K562 (cell line): ENCODE measurements at regions not wholly inside any gene's neighbourhood (a gene's known extent, or its start where the extent isn't known, plus 50 kb on each side); places are given as distances from the start of the nearest gene placed in this dataset.

Experiments
- ATAC-seq: fragments of 200-7000 bp; cut with Tn5 transposase; 3 replicates; pipeline ENCODE4 v1.9.1; 2020; ENCODE audit warnings: moderate library complexity
- BruUV-seq: library from RNA; stranded (reverse); fragments of 400-500 nt; replicated peaks from 2 replicates; lab custom pipeline; 2021; lab: Mats Ljungman, UMichigan
- CTCF ChIA-PET: fragments of 300-600 bp; formaldehyde crosslinking; extraction: SDS; loops from one replicate; lab custom pipeline; 2021; ENCODE audit warnings: low intra/inter-chr PET ratio; lab: Yijun Ruan, JAX
- POLR2A ChIA-PET: fragments of 300-600, 350-650 bp; sonication (Branson Sonifier 250); formaldehyde crosslinking; extraction: SDS; loops from one replicate; lab custom pipeline; 2021; ENCODE audit warnings: antibody characterized with exemption, inconsistent platforms; lab: Yijun Ruan, JAX
- DNase-seq, 4 experiments: peaks; one replicate each; pipeline versions ENCODE4 v3.0.0 to v3.0.0-alpha.2; 2011 to 2018; ENCODE audit warnings: low spot score in 3 of 4, mixed read lengths in 3 of 4; ENCODE audit errors: extremely low read depth in 1 of 4
- FAIRE-seq: peaks from 2 replicates; lab custom pipeline; 2011; peaks lifted over from hg19 to GRCh38; lab: Jason Lieb, UNC
- H2AFZ ChIP-seq: 2 replicates; pipeline ENCODE4 v1.6.0; 2011; ENCODE audit warnings: low read depth, low read length, control low read depth, inconsistent platforms
- H3K27ac ChIP-seq: fragments of 200-600 bp; 3 replicates; pipeline ENCODE4 v1.8.0; 2011; ENCODE audit warnings: low read depth, mild to moderate bottlenecking, control low read depth, inconsistent platforms, low read length, moderate library complexity, mixed read lengths; ENCODE audit errors: extremely low read depth
- H3K27me3 ChIP-seq, 2 experiments: fragments of 300-600 bp in 1 of 2; 2 replicates in 1 of 2; 3 replicates in 1 of 2; pipeline versions ENCODE4 v1.6.0 to v1.8.0; 2011; ENCODE audit warnings: inconsistent platforms in 2 of 2, low read length in 2 of 2, mild to moderate bottlenecking in 1 of 2, mixed read lengths in 1 of 2, moderate library complexity in 1 of 2; ENCODE audit not compliant: control insufficient read depth in 2 of 2, insufficient read depth in 2 of 2
- H3K36me3 ChIP-seq: fragments of 300-600 bp; 3 replicates; pipeline ENCODE4 v1.8.0; 2011; ENCODE audit warnings: mild to moderate bottlenecking, low read length, inconsistent platforms; ENCODE audit not compliant: control insufficient read depth, insufficient read depth
- H3K4me1 ChIP-seq, 2 experiments: fragments of 200-600 bp in 1 of 2; replicated peaks in 1 of 2; 2 replicates in 1 of 2; 3 replicates in 1 of 2; pipeline versions ENCODE4 v1.5.1 to v1.8.0; 2011; ENCODE audit warnings: inconsistent platforms in 2 of 2, low read length in 2 of 2, mild to moderate bottlenecking in 1 of 2, mixed read lengths in 1 of 2, moderate library complexity in 1 of 2; ENCODE audit not compliant: control insufficient read depth in 2 of 2, insufficient read depth in 2 of 2
- H3K4me2 ChIP-seq: 2 replicates; pipeline ENCODE4 v1.6.1; 2011; ENCODE audit warnings: low read length, control low read depth, inconsistent platforms, mixed read lengths; ENCODE audit not compliant: insufficient read depth
- H3K4me3 ChIP-seq: fragments of 200-600 bp; sonication (generic), shearing (Covaris generic); 2 replicates; pipeline ENCODE4 v1.5.1; 2016; ENCODE audit warnings: control low read depth, inconsistent platforms
- H3K79me2 ChIP-seq: fragments of 200-600 bp; 3 replicates; pipeline ENCODE4 v1.8.0; 2011; ENCODE audit warnings: low read length, inconsistent platforms; ENCODE audit not compliant: control insufficient read depth, insufficient read depth
- H3K9ac ChIP-seq, 2 experiments: 2 replicates each; pipeline versions ENCODE4 v1.6.0 to v1.6.1; 2011; ENCODE audit warnings: low read depth in 2 of 2, low read length in 2 of 2, control low read depth in 1 of 2, inconsistent platforms in 1 of 2, mild to moderate bottlenecking in 1 of 2, mixed read lengths in 1 of 2; ENCODE audit not compliant: insufficient read depth in 1 of 2
- H3K9me1 ChIP-seq: one replicate; pipeline ENCODE4 v1.6.0; 2011; ENCODE audit warnings: inconsistent platforms, mild to moderate bottlenecking, low read length, moderate library complexity; ENCODE audit not compliant: control insufficient read depth, insufficient read depth
- H3K9me3 ChIP-seq: replicated peaks from 2 replicates; pipeline ENCODE4 v1.5.1; 2011; ENCODE audit warnings: low read depth, low read length, inconsistent platforms; ENCODE audit not compliant: control insufficient read depth, insufficient read depth
- H4K20me1 ChIP-seq: replicated peaks from 2 replicates; pipeline ENCODE4 v1.6.1; 2011; ENCODE audit warnings: low read length, inconsistent platforms, mixed read lengths; ENCODE audit not compliant: control insufficient read depth, insufficient read depth
- CREB1 ChIP-seq, 2 experiments: sonication (generic) in 1 of 2; formaldehyde crosslinking in 1 of 2; IDR thresholded peaks; 2 replicates each; pipeline versions ENCODE4 v1.6.1 to v1.8.0; 2012 to 2022; ENCODE audit warnings: inconsistent platforms in 1 of 2, mild to moderate bottlenecking in 1 of 2, missing genetic modification reagents in 1 of 2, moderate library complexity in 1 of 2
- ERF ChIP-seq: fragments of 450-650 bp; formaldehyde crosslinking; IDR thresholded peaks from 2 replicates; pipeline ENCODE4 v1.4.0; 2020; ENCODE audit warnings: mild to moderate bottlenecking, mixed read lengths
- ETV6 ChIP-seq, 3 experiments: fragments of 150-350 bp in 1 of 3; sonication (generic) in 1 of 3; formaldehyde crosslinking in 1 of 3; IDR thresholded peaks; 2 replicates each; pipeline versions ENCODE4 v1.6.1 to v1.8.0; 2014 to 2022; ENCODE audit warnings: borderline replicate concordance in 2 of 3, low read depth in 2 of 3, antibody characterized with exemption in 1 of 3, low read length in 1 of 3, mild to moderate bottlenecking in 1 of 3, missing genetic modification reagents in 1 of 3
- FOXA1 ChIP-seq: fragments of 450-650 bp; IDR thresholded peaks from 2 replicates; pipeline ENCODE4 v1.6.1; 2016; ENCODE audit warnings: mild to moderate bottlenecking, borderline replicate concordance
- HSF4 ChIP-seq: fragments of 250-450 bp; sonication (Bioruptor Pico); IDR thresholded peaks from 2 replicates; pipeline ENCODE4 v2.1.2; 2022; ENCODE audit warnings: mild to moderate bottlenecking, moderate library complexity, borderline replicate concordance
- OTX1 ChIP-seq: fragments of 450-650 bp; formaldehyde crosslinking; IDR thresholded peaks from 2 replicates; pipeline ENCODE4 v1.4.0; 2022; ENCODE audit warnings: mild to moderate bottlenecking
- PTBP1 ChIP-seq: fragments of 200-400 bp; formaldehyde crosslinking; IDR thresholded peaks from 2 replicates; pipeline ENCODE4 v1.6.1; 2017; ENCODE audit warnings: low read depth, low read length
- SRF ChIP-seq, 2 experiments: fragments of 250-450, 450-650 bp in 1 of 2; sonication (Bioruptor Pico) in 1 of 2; sonication (generic) in 1 of 2; formaldehyde crosslinking; IDR thresholded peaks; 2 replicates each; pipeline versions ENCODE4 v1.5.0 to v1.5.1; 2020 to 2022; ENCODE audit warnings: mild to moderate bottlenecking in 1 of 2, missing genetic modification reagents in 1 of 2
- STAT5B ChIP-seq: fragments of 250-450 bp; sonication (Bioruptor Pico); IDR thresholded peaks from 2 replicates; pipeline ENCODE4 v1.8.0; 2021; ENCODE audit warnings: mild to moderate bottlenecking, inconsistent platforms
- TCF7 ChIP-seq: sonication (generic); IDR thresholded peaks from 2 replicates; pipeline ENCODE4 v1.6.1; 2016; ENCODE audit warnings: antibody characterized with exemption, borderline replicate concordance
- TCF7L2 ChIP-seq: fragments of 150-350 bp; IDR thresholded peaks from 2 replicates; pipeline ENCODE4 v1.6.1; 2016; ENCODE audit warnings: low read depth, mild to moderate bottlenecking, low read length, moderate library complexity
- WHSC1 ChIP-seq: IDR thresholded peaks from one replicate; pipeline ENCODE4 v1.6.1; 2012; ENCODE audit warnings: low read length, control low read depth, inconsistent platforms
- XRCC3 ChIP-seq: fragments of 450-650 bp; IDR thresholded peaks from 2 replicates; pipeline ENCODE4 v1.6.1; 2017; ENCODE audit warnings: mild to moderate bottlenecking, moderate library complexity
- ZBTB49 ChIP-seq: sonication (generic); formaldehyde crosslinking; IDR thresholded peaks from 2 replicates; pipeline ENCODE4 v1.8.0; 2022; ENCODE audit warnings: missing genetic modification reagents, mild to moderate bottlenecking, borderline replicate concordance
- ZHX1 ChIP-seq: fragments of 150-350 bp; conservative IDR thresholded peaks from 2 replicates; pipeline ENCODE4 v1.6.1; 2014; ENCODE audit warnings: low read length
- ZNF239 ChIP-seq: fragments of 250-450 bp; sonication (Bioruptor Pico); IDR thresholded peaks from 2 replicates; pipeline ENCODE4 v1.4.0; 2020; ENCODE audit warnings: mild to moderate bottlenecking
- ZNF695 ChIP-seq: fragments of 450-650 bp; formaldehyde crosslinking; IDR thresholded peaks from 2 replicates; pipeline ENCODE4 v1.4.0; 2020; ENCODE audit warnings: mild to moderate bottlenecking, moderate library complexity
- ZZZ3 ChIP-seq: fragments of 450-650 bp; IDR thresholded peaks from 2 replicates; pipeline ENCODE4 v1.6.1; 2016; ENCODE audit warnings: antibody characterized with exemption, mild to moderate bottlenecking, moderate library complexity
- WGBS: fragments of 100-300 bp; shearing (Covaris generic); methylation state at CpG from one replicate; pipeline ENCODE4 v1.1.6; 2016; ENCODE audit warnings: low coverage, mixed read lengths; ENCODE audit not compliant: insufficient coverage; ENCODE audit errors: missing lambda C conversion rate; 5-methylcytosine and 5-hydroxymethylcytosine counted together
- in situ Hi-C: fragments of 300-500 bp; cut with MboI; formaldehyde crosslinking; loops from 4 replicates; pipeline ENCODE4 v1.15.0; 2018; ENCODE audit warnings: inconsistent platforms, mixed read lengths
- intact Hi-C: fragments of 100-400 bp; cut with micrococcal nuclease; formaldehyde crosslinking; loops from 2 replicates; pipeline ENCODE4 v1.14.2; 2022

GRCh38 chr12:29041621-29042020 is 107.5 kb upstream of the FAR2 start:
- no TSS peak for BruUV-seq
- no peaks in the 10 kb centered on the region for H3K4me1 ChIP-seq
- no peak for ATAC-seq
- no peak for TF ChIP-seq STAT5B (CRISPR knock-in tag)
- TF ChIP-seq TCF7 = no peak
- TF ChIP-seq ZBTB49 = no peak
- no peak for TF ChIP-seq ETV6 (IDR thresholded peaks at IDR 0.05; ENCODE audit: borderline replicate concordance in 1 of 2, low read depth in 2 of 2, low read length in 1 of 2)
- no peak for TF ChIP-seq ETV6 (CRISPR knock-in tag; IDR thresholded peaks at IDR 0.05; ENCODE audit: borderline replicate concordance)
- TF ChIP-seq WHSC1 = no peak
- TF ChIP-seq ZZZ3 = no peak
- no peak for TF ChIP-seq TCF7L2
- TF ChIP-seq HSF4 = no peak
- no peak for TF ChIP-seq XRCC3
- no peak for TF ChIP-seq CREB1 (IDR thresholded peaks at IDR 0.05)
- TF ChIP-seq CREB1 (CRISPR knock-in tag; IDR thresholded peaks at IDR 0.05) = no peak
- no peak for TF ChIP-seq OTX1
- no peak for TF ChIP-seq ZHX1
- TF ChIP-seq ZNF239 (CRISPR knock-in tag) = no peak
- TF ChIP-seq FOXA1 = no peak
- TF ChIP-seq ZNF695 = no peak
- no peak for TF ChIP-seq ERF (CRISPR knock-in tag)
- TF ChIP-seq SRF (CRISPR knock-in tag; IDR thresholded peaks at IDR 0.05) = no peak
- TF ChIP-seq PTBP1 = no peak
- TF ChIP-seq, all 486 proteins: peak for 0
- H3K9ac ChIP-seq = no peak overlapping the region
- no peaks in the 10 kb centered on the region for H3K79me2 ChIP-seq
- POLR2A ChIA-PET = no interaction called here
- DNase-seq (no peak), FAIRE-seq (no peak)
- H3K36me3 ChIP-seq = no peaks in the 10 kb centered on the region
- H2AFZ ChIP-seq = no peak overlapping the region
- no peaks in the 10 kb centered on the region for H3K9me1 ChIP-seq
- no peak overlapping the region for H3K4me2 ChIP-seq
- 0% methylated on average over 4 of the region's 4 CpGs for WGBS
- intact Hi-C loops = no loop called here
- in situ Hi-C loops = no loop called here
- no peaks in the 10 kb centered on the region for H3K27me3 ChIP-seq
- no peak overlapping the region for H3K4me3 ChIP-seq
- no peaks in the 10 kb centered on the region for H4K20me1 ChIP-seq
- no peaks in the 10 kb centered on the region for H3K9me3 ChIP-seq
- H3K27ac ChIP-seq = no peak overlapping the region
- CTCF ChIA-PET = no interaction called here
